ENCODE measurements at regions not wholly inside any gene's neighbourhood (a gene's known extent, or its start where the extent isn't known, plus 50 kb on each side); places are given as distances from the start of the nearest gene placed in this dataset.
"Not testable (repeated sequence)": the region's sequence is repeated elsewhere in the genome, so short reads cannot be mapped to it uniquely, and the experiment has no call there.

GRCh38 chr14:104230946-104231345, 92.6 kb downstream of the KIF26A start:
- H3K9me3 ChIP-seq: no peaks in the 10 kb centered on the region
- no peaks in the 10 kb centered on the region for H3K36me3 ChIP-seq
- no peak overlapping the region for H3K4me3 ChIP-seq
- no peak for DNase-seq
- no peaks in the 10 kb centered on the region for H3K27me3 ChIP-seq

GRCh38 chr14:104232070-104232484, 93.7 kb downstream of the KIF26A start:
- Histone ChIP-seq H3K36me3 (no peaks in the 10 kb centered on the region), H3K9me3 (no peaks in the 10 kb centered on the region), H3K4me3 (no peak overlapping the region), H3K27me3 (no peaks in the 10 kb centered on the region)
- no peak for DNase-seq

- DNase-seq, H3K27me3 ChIP-seq, H3K4me3 ChIP-seq, H3K36me3 ChIP-seq, H3K9me3 ChIP-seq: not testable (repeated sequence)
These were observed 95.8 kb downstream of the KIF26A start for GRCh38 chr14:104234007-104234786.

GRCh38 chr14:104235686-104236085, 97.3 kb downstream of the KIF26A start:
- Histone ChIP-seq H3K4me3 (no peak overlapping the region), H3K9me3 (no peaks in the 10 kb centered on the region), H3K36me3 (no peaks in the 10 kb centered on the region), H3K27me3 (no peaks in the 10 kb centered on the region)
- DNase-seq: no peak

GRCh38 chr14:104237651-104238423, 99.5 kb downstream of the KIF26A start:
- DNase-seq: no peak
- no peaks in the 10 kb centered on the region for H3K36me3 ChIP-seq
- H3K27me3 ChIP-seq: no peaks in the 10 kb centered on the region
- H3K4me3 ChIP-seq: no peak overlapping the region
- no peaks in the 10 kb centered on the region for H3K9me3 ChIP-seq

GRCh38 chr14:104238424-104239184, 100.2 kb downstream of the KIF26A start:
- no peak for DNase-seq
- Histone ChIP-seq H3K9me3 (no peaks in the 10 kb centered on the region), H3K36me3 (no peaks in the 10 kb centered on the region), H3K4me3 (no peak overlapping the region), H3K27me3 (no peaks in the 10 kb centered on the region)

GRCh38 chr14:104239185-104239775, 100.9 kb downstream of the KIF26A start:
- DNase-seq: no peak
- Histone ChIP-seq H3K27me3 (no peaks in the 10 kb centered on the region), H3K36me3 (no peaks in the 10 kb centered on the region), H3K9me3 (no peaks in the 10 kb centered on the region), H3K4me3 (no peak overlapping the region)

GRCh38 chr14:104239861-104240301, 101.5 kb downstream of the KIF26A start:
- Histone ChIP-seq H3K4me3 (no peak overlapping the region), H3K36me3 (no peaks in the 10 kb centered on the region), H3K9me3 (no peaks in the 10 kb centered on the region), H3K27me3 (no peaks in the 10 kb centered on the region)
- no peak for DNase-seq

GRCh38 chr14:104240434-104241157, 102.2 kb downstream of the KIF26A start:
- Histone ChIP-seq H3K9me3 (0 out of 2 replicates have a peak, but pooled peaks cover under 1% of the 10 kb centered on the region), H3K36me3 (no peaks in the 10 kb centered on the region), H3K4me3 (no peak overlapping the region), H3K27me3 (no peaks in the 10 kb centered on the region)
- DNase-seq: no peak

- Histone ChIP-seq H3K27me3 (no peaks in the 10 kb centered on the region), H3K4me3 (no peak overlapping the region), H3K36me3 (no peaks in the 10 kb centered on the region), H3K9me3 (0 out of 2 replicates have a peak, but pooled peaks cover 3% of the 10 kb centered on the region)
- no peak for DNase-seq
These were observed 104.8 kb downstream of the KIF26A start for GRCh38 chr14:104243200-104243599.

GRCh38 chr14:104244221-104245011, 106.0 kb downstream of the KIF26A start:
- no peak overlapping the region for H3K4me3 ChIP-seq
- 0 out of 2 replicates have a peak, but pooled peaks cover 3% of the 10 kb centered on the region for H3K9me3 ChIP-seq
- H3K36me3 ChIP-seq: no peaks in the 10 kb centered on the region
- H3K27me3 ChIP-seq: no peaks in the 10 kb centered on the region
- no peak for DNase-seq

GRCh38 chr14:104245075-104245474, 106.7 kb downstream of the KIF26A start:
- H3K36me3 ChIP-seq: no peaks in the 10 kb centered on the region
- no peak for DNase-seq
- H3K27me3 ChIP-seq: no peaks in the 10 kb centered on the region
- H3K4me3 ChIP-seq: no peak overlapping the region
- H3K9me3 ChIP-seq: 0 out of 2 replicates have a peak, but pooled peaks cover 3% of the 10 kb centered on the region

- 0 out of 2 replicates have a peak, but pooled peaks cover 3% of the 10 kb centered on the region for H3K9me3 ChIP-seq
- H3K27me3 ChIP-seq: no peaks in the 10 kb centered on the region
- no peak for DNase-seq
- no peak overlapping the region for H3K4me3 ChIP-seq
- no peaks in the 10 kb centered on the region for H3K36me3 ChIP-seq
These were observed 107.3 kb downstream of the KIF26A start for GRCh38 chr14:104245723-104246122.

GRCh38 chr14:104246401-104247335, 108.3 kb downstream of the KIF26A start:
- Histone ChIP-seq H3K9me3 (0 out of 2 replicates have a peak, but pooled peaks cover 3% of the 10 kb centered on the region), H3K27me3 (no peaks in the 10 kb centered on the region), H3K4me3 (no peak overlapping the region), H3K36me3 (no peaks in the 10 kb centered on the region)
- no peak for DNase-seq
